Type B pancreatic cell (in vitro differentiated cells): ENCODE measurements at regions not wholly inside any gene's neighbourhood (a gene's known extent, or its start where the extent isn't known, plus 50 kb on each side); places are given as distances from the start of the nearest gene placed in this dataset.

Experiments used
- DNase-seq: peaks from one replicate; pipeline ENCODE4 v3.0.0; 2021; ENCODE audit warnings: mixed read lengths; ENCODE audit not compliant: unreplicated experiment; ENCODE audit errors: extremely low spot score
- H3K27ac Mint-ChIP-seq: 2 replicates; pipeline ENCODE4 v1.8.0; 2021; ENCODE audit warnings: mild to moderate bottlenecking, mixed read lengths
- H3K27me3 Mint-ChIP-seq: 2 replicates; pipeline ENCODE4 v1.8.0; 2021; ENCODE audit warnings: mixed read lengths
- H3K36me3 Mint-ChIP-seq: 2 replicates; pipeline ENCODE4 v1.8.0; 2021; ENCODE audit warnings: mixed read lengths
- H3K4me1 Mint-ChIP-seq: one replicate; pipeline ENCODE4 v1.8.0; 2021; ENCODE audit warnings: mixed read lengths; ENCODE audit not compliant: unreplicated experiment
- H3K4me3 Mint-ChIP-seq: 2 replicates; pipeline ENCODE4 v1.8.0; 2021; ENCODE audit warnings: mild to moderate bottlenecking, mixed read lengths
- H3K9me3 Mint-ChIP-seq: 2 replicates; pipeline ENCODE4 v1.8.0; 2021; ENCODE audit warnings: mixed read lengths
- TF ChIP-seq, protein P1 (sequence below): fragments of 200-600 bp; sonication (generic); conservative IDR thresholded peaks from 2 replicates; pipeline ENCODE4 v1.5.0; 2021; ENCODE audit warnings: antibody characterized with exemption, mild to moderate bottlenecking

DNA sequence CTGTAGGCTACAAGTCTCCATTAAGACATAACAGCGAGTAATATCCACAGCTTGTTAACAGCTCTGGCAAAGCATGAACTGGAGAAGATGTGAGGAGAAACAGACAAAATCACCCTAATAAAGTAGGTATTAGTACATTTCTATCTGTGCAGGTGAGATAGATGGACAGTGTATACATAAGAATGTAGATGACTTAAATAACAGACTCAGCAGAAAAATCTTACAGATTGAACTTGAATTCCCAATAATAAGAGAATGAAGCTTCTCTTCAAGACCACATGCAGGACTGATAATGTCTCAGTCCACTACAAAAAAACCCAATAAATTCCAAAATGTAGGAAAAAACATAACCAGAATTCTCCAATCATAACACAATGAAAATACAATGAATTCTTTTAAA, 153.0 kb downstream of the IRX2 start:
- Mint-ChIP-seq H3K4me1 (no peaks in the 10 kb centered on the region), H3K4me3 (no peak overlapping the region), H3K36me3 (no peaks in the 10 kb centered on the region), H3K9me3 (peaks cover 4% of the 10 kb centered on the region), H3K27me3 (peaks cover 8% of the 10 kb centered on the region), H3K27ac (no peak overlapping the region)
- TF ChIP-seq, protein P1, sequence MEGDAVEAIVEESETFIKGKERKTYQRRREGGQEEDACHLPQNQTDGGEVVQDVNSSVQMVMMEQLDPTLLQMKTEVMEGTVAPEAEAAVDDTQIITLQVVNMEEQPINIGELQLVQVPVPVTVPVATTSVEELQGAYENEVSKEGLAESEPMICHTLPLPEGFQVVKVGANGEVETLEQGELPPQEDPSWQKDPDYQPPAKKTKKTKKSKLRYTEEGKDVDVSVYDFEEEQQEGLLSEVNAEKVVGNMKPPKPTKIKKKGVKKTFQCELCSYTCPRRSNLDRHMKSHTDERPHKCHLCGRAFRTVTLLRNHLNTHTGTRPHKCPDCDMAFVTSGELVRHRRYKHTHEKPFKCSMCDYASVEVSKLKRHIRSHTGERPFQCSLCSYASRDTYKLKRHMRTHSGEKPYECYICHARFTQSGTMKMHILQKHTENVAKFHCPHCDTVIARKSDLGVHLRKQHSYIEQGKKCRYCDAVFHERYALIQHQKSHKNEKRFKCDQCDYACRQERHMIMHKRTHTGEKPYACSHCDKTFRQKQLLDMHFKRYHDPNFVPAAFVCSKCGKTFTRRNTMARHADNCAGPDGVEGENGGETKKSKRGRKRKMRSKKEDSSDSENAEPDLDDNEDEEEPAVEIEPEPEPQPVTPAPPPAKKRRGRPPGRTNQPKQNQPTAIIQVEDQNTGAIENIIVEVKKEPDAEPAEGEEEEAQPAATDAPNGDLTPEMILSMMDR: no peak
- no peak for DNase-seq

DNA sequence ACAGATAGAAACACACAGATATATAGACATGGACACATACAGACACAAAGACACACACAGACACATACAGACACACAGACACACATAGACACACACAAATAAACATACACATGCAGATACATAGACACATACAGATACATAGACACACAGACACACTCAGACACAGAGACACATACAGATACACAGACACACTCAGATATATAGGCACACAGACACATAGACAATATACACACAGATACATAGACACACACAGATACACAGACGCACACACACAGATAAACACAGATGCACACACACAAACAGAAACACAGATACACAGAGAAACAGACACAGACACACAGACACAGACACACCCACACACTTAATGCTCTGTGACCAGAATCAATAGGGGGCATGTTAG, 156.8 kb downstream of the IRX2 start:
- no peaks in the 10 kb centered on the region for H3K4me1 Mint-ChIP-seq
- H3K27me3 Mint-ChIP-seq: peaks cover 7% of the 10 kb centered on the region
- H3K9me3 Mint-ChIP-seq: peaks cover 4% of the 10 kb centered on the region
- no peaks in the 10 kb centered on the region for H3K36me3 Mint-ChIP-seq
- H3K27ac Mint-ChIP-seq: no peak overlapping the region
- H3K4me3 Mint-ChIP-seq: no peak overlapping the region
- DNase-seq: no peak
- TF ChIP-seq, protein P1: no peak

DNA sequence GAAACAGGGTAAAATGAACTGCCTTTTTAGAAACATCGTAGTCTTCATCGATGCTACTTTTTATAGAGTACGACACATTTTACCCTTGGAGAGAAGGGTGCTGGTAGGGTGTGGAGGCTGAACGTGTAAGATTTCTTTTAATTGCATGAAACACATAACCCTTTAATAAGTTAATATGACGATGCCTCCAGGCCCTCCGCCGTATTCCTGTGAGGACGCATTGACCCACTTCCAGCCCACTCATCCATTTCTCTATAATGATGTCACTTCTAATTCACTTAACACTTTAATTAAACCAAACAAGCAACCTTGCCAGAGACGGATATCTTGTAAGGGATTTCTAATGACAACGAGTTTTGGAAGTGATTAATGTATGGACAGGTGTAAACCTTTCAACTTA, 158.7 kb downstream of the IRX2 start:
- H3K36me3 Mint-ChIP-seq: no peaks in the 10 kb centered on the region
- DNase-seq: no peak
- TF ChIP-seq, protein P1: no peak
- H3K4me3 Mint-ChIP-seq: no peak overlapping the region
- H3K9me3 Mint-ChIP-seq: peaks cover 4% of the 10 kb centered on the region
- no peak overlapping the region for H3K27ac Mint-ChIP-seq
- H3K4me1 Mint-ChIP-seq: no peaks in the 10 kb centered on the region
- H3K27me3 Mint-ChIP-seq: peaks cover 17% of the 10 kb centered on the region

DNA sequence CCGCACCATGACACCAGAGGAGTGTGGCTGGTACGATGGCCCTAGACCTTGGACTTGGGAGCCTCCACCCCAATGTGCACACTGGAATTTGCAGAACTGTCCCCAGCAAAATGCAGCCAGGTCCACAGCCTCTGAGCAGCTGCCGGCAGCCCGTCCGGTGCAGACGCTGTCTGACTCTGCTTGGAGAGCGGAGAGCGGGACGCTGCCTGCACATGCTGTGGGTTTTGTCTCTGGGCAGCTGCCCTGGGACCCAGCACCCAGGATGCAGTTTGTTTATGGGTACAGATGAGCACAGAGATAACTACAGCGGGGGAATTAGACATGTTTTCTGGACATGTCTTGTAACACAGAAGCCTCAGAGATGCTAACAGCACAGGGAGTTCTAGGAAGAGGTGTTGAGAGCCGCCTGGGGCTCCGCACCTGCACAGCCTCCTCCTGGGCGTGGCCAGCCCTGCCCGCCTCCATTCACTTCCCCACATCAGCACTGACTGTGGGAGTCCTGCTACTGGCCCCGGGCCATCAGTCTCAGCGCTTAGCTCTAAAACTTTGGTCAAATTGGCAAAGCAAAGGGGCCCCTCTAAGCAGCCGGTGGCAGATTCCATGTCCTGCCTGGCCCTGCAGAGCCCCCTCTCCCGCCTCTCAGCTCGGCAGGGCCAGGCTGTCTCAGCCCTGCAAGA, 159.6 kb downstream of the IRX2 start:
- Mint-ChIP-seq H3K36me3 (no peaks in the 10 kb centered on the region), H3K4me3 (no peak overlapping the region), H3K4me1 (no peaks in the 10 kb centered on the region), H3K9me3 (peaks cover 4% of the 10 kb centered on the region), H3K27ac (no peak overlapping the region), H3K27me3 (peaks cover 17% of the 10 kb centered on the region)
- no peak for DNase-seq
- TF ChIP-seq, protein P1: no peak

DNA sequence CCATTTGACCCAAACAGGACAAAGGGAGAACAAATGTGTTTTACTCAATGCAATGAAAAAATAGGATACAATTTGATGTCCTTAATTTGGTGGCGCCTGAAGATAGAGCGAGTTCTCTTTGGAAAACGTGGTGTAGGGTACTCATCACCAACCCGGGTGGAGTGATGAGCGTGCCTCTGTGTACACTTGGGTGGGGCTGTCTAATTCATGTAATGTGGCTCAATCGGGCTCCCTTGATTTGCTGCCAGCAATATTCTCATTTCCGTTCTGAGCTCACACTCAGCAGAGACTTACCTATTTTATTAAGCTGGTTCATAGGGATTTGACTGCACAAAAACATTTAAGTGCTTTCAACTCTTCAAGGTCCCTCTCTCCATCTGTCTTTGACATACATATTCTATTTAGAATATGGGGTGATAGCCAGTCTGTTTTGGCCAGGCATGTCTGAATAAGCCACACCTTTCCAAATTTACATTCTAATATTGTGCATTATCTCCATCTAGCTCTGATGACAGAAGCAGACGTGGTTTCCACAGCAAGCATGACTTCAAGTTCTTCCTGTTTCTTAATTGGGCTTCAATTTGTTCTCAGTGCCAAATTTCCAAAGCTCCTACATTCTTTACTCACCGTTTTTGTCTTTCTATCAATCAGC, 162.5 kb downstream of the IRX2 start:
- no peak for DNase-seq
- no peaks in the 10 kb centered on the region for H3K9me3 Mint-ChIP-seq
- H3K4me3 Mint-ChIP-seq: no peak overlapping the region
- TF ChIP-seq, protein P1: no peak
- H3K27ac Mint-ChIP-seq: no peak overlapping the region
- no peaks in the 10 kb centered on the region for H3K36me3 Mint-ChIP-seq
- H3K27me3 Mint-ChIP-seq: peaks cover 17% of the 10 kb centered on the region
- H3K4me1 Mint-ChIP-seq: no peaks in the 10 kb centered on the region
